ENCODE measurements at regions not wholly inside any gene's neighbourhood (a gene's known extent, or its start where the extent isn't known, plus 50 kb on each side); places are given as distances from the start of the nearest gene placed in this dataset.

DNA sequence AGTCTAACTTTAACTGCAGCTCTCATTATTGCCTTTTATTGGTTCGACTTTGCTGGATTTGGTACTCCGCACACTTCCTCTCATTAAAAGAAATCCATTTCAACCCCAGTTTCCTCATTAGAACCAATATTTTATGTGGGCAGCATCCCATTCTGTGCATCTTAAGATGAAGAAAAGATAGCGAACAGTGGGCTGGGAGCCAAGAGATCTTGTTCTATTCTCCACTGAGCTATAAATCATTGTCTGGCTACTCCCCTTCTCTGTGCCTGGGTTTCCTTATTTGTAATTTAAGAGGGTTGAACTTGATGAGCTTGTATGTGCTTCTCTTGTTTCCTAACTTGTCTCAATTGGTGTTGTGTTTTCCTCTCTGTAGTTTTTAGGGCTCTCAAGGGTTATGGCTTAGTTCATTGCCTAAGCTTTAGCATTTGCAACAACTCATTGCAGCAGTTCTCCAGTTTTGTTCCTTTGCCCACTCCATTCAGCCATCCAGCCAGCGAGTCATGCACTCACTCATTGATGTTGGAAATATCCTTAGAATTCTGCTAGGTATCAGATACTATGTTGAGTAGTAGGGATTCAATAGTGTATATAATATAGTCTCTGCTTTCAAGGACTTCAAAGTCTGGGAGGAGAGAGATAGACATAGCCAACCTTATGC lies 273.3 kb upstream of the TNC start:
- no peak overlapping the region for H3K4me2 ChIP-seq (ENCODE audit: insufficient read depth, insufficient read length, low read length)
- H3K9ac ChIP-seq (ENCODE audit: extremely low read depth, insufficient read length, low read length): no peak overlapping the region
- no peak overlapping the region for H2BK20ac ChIP-seq (ENCODE audit: low read depth, low read length, poor library complexity, severe bottlenecking)
- Mint-ChIP-seq H3K27me3 (ENCODE audit: low read depth) (no peaks in the 10 kb centered on the region), H3K36me3 (ENCODE audit: insufficient read depth in 1 of 3, low read depth in 3 of 3) (no peaks in the 10 kb centered on the region), H3K27ac (no peak overlapping the region), H3K9me3 (peaks cover 0 to 2% of the 10 kb centered on the region in 2 experiments; a peak in 1 of 5 replicates), H3K4me3 (no peak overlapping the region), H3K4me1 (peaks cover 0 to 9% of the 10 kb centered on the region in 2 experiments; a peak in 2 of 4 replicates)
- no peak overlapping the region for H3T11ph ChIP-seq (ENCODE audit: low read length)
- H2BK5ac ChIP-seq (ENCODE audit: insufficient read length, low read length): no peak overlapping the region
- no peak overlapping the region for H2AK5ac ChIP-seq (ENCODE audit: insufficient read length, low read length)
- no peaks in the 10 kb centered on the region for H3K23me2 ChIP-seq (ENCODE audit: insufficient read length, low read depth, low read length, poor library complexity, severe bottlenecking)
- H3K79me1 ChIP-seq (ENCODE audit: insufficient read depth, low read depth, low read length, poor library complexity, severe bottlenecking): no peaks in the 10 kb centered on the region
- H4K91ac ChIP-seq (ENCODE audit: insufficient read length, low read depth, low read length): no peak overlapping the region
- no peak overlapping the region for H3K14ac ChIP-seq (ENCODE audit: insufficient read depth, low read length)
- no peak overlapping the region for H3K4ac ChIP-seq (ENCODE audit: low read depth, low read length)
- no CpG with 5 or more reads among the region's 4 CpGs for WGBS (ENCODE audit: extremely low coverage, insufficient read length, low lambda C conversion rate)
- H2AFZ ChIP-seq (ENCODE audit: low read length): no peak overlapping the region
- no peak overlapping the region for H2BK12ac ChIP-seq (ENCODE audit: insufficient read length, low read depth, low read length)
- TF ChIP-seq, protein P1, sequence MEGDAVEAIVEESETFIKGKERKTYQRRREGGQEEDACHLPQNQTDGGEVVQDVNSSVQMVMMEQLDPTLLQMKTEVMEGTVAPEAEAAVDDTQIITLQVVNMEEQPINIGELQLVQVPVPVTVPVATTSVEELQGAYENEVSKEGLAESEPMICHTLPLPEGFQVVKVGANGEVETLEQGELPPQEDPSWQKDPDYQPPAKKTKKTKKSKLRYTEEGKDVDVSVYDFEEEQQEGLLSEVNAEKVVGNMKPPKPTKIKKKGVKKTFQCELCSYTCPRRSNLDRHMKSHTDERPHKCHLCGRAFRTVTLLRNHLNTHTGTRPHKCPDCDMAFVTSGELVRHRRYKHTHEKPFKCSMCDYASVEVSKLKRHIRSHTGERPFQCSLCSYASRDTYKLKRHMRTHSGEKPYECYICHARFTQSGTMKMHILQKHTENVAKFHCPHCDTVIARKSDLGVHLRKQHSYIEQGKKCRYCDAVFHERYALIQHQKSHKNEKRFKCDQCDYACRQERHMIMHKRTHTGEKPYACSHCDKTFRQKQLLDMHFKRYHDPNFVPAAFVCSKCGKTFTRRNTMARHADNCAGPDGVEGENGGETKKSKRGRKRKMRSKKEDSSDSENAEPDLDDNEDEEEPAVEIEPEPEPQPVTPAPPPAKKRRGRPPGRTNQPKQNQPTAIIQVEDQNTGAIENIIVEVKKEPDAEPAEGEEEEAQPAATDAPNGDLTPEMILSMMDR (conservative IDR thresholded peaks at IDR 0.05): no peak
- no peak for DNase-seq
- no peaks in the 10 kb centered on the region for H3K79me2 ChIP-seq (ENCODE audit: insufficient read depth, low read length)
- no peak overlapping the region for H4K8ac ChIP-seq (replicated peaks; ENCODE audit: insufficient read length, low read depth, low read length)
- no peaks in the 10 kb centered on the region for H3K27me3 ChIP-seq (ENCODE audit: insufficient read depth, low read length)
- H4K5ac ChIP-seq (ENCODE audit: insufficient read length, low read depth, low read length): no peak overlapping the region
- H3K18ac ChIP-seq (ENCODE audit: insufficient read length, low read depth, low read length): no peak overlapping the region
- H3K9me3 ChIP-seq (ENCODE audit: control insufficient read depth, low read depth, low read length): no peaks in the 10 kb centered on the region
- H3K23ac ChIP-seq (ENCODE audit: insufficient read length, low read depth, low read length): no peak overlapping the region
- H3K4me1 ChIP-seq (ENCODE audit: insufficient read depth, low read length): no peaks in the 10 kb centered on the region
- no peak overlapping the region for H2BK120ac ChIP-seq (ENCODE audit: low read depth, low read length, poor library complexity, severe bottlenecking)
- no peaks in the 10 kb centered on the region for H4K20me1 ChIP-seq (ENCODE audit: control insufficient read depth, insufficient read depth, insufficient read length)
- H2BK15ac ChIP-seq (ENCODE audit: low read depth, low read length): no peak overlapping the region
- no peak overlapping the region for H3K27ac ChIP-seq (ENCODE audit: insufficient read length, low read depth, low read length)
- H3K56ac ChIP-seq (ENCODE audit: insufficient read length, low read depth, low read length): no peak overlapping the region
